ENCODE measurements at regions not wholly inside any gene's neighbourhood (a gene's known extent, or its start where the extent isn't known, plus 50 kb on each side); places are given as distances from the start of the nearest gene placed in this dataset.

DNA sequence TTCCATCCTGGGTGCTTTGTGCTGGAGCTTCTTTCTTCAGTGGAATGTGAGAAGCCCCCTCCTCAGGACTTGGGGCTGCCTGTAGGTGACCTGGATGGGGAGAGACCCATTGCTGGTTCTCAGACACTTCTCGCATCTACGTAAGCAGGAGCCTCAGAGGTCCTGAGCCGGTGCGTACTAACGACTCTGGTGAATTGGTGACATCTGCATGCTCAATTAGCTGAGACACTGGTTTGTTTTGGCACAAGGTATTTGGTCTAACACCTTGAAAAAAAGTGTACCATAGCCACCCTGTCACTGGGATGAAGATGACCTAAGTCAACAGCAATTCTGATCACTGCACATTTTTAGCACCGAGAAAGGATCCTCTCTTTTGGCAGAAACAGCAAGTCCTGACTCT, 57.7 kb downstream of the LRRC30 start:
- Histone ChIP-seq H3K4me1 (no peaks in the 10 kb centered on the region), H3K27ac (no peak overlapping the region), H3K4me3 (no peak overlapping the region), H3K9me3 (no peaks in the 10 kb centered on the region), H3K36me3 (no peaks in the 10 kb centered on the region), H3K27me3 (no peaks in the 10 kb centered on the region)
- TF ChIP-seq POLR2A (IDR thresholded peaks at IDR 0.05) (no peak), POLR2AphosphoS5 (IDR thresholded peaks at IDR 0.05) (no peak), EP300 (IDR thresholded peaks at IDR 0.05) (no peak)
- TF ChIP-seq, protein P1, sequence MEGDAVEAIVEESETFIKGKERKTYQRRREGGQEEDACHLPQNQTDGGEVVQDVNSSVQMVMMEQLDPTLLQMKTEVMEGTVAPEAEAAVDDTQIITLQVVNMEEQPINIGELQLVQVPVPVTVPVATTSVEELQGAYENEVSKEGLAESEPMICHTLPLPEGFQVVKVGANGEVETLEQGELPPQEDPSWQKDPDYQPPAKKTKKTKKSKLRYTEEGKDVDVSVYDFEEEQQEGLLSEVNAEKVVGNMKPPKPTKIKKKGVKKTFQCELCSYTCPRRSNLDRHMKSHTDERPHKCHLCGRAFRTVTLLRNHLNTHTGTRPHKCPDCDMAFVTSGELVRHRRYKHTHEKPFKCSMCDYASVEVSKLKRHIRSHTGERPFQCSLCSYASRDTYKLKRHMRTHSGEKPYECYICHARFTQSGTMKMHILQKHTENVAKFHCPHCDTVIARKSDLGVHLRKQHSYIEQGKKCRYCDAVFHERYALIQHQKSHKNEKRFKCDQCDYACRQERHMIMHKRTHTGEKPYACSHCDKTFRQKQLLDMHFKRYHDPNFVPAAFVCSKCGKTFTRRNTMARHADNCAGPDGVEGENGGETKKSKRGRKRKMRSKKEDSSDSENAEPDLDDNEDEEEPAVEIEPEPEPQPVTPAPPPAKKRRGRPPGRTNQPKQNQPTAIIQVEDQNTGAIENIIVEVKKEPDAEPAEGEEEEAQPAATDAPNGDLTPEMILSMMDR (IDR thresholded peaks at IDR 0.05) = no peak
- no peak for ATAC-seq
- 50 to 100% methylated on average over 1 of the region's 6 CpGs for WGBS, 2 donors (ENCODE audit: low coverage in 1 of 2)

GRCh38 chr18:7290077-7290476, 59.2 kb downstream of the LRRC30 start:
- Histone ChIP-seq H3K4me3 (no peak overlapping the region), H3K27me3 (no peaks in the 10 kb centered on the region), H3K27ac (no peak overlapping the region), H3K36me3 (no peaks in the 10 kb centered on the region), H3K4me1 (no peaks in the 10 kb centered on the region), H3K9me3 (peaks cover 0 to 3% (median 0%) of the 10 kb centered on the region in 3 donors)
- ATAC-seq = no peak
- 72 to 81% methylated on average over 3 of the region's 3 CpGs for WGBS, 2 donors (ENCODE audit: low coverage in 1 of 2)
- TF ChIP-seq POLR2A (IDR thresholded peaks at IDR 0.05) (no peak), EP300 (IDR thresholded peaks at IDR 0.05) (no peak), POLR2AphosphoS5 (IDR thresholded peaks at IDR 0.05) (no peak)
- TF ChIP-seq, protein P1 (IDR thresholded peaks at IDR 0.05) = no peak

GRCh38 chr18:7291046-7291445, 60.2 kb downstream of the LRRC30 start:
- ATAC-seq = no peak
- Histone ChIP-seq H3K27me3 (no peaks in the 10 kb centered on the region), H3K9me3 (peaks cover 0 to 12% (median 0%) of the 10 kb centered on the region in 3 donors), H3K4me3 (no peak overlapping the region), H3K36me3 (no peaks in the 10 kb centered on the region), H3K4me1 (no peaks in the 10 kb centered on the region), H3K27ac (no peak overlapping the region)
- TF ChIP-seq, protein P1 (IDR thresholded peaks at IDR 0.05) = no peak
- TF ChIP-seq POLR2AphosphoS5 (IDR thresholded peaks at IDR 0.05) = no peak
- no peak for TF ChIP-seq POLR2A (IDR thresholded peaks at IDR 0.05)
- no peak for TF ChIP-seq EP300 (IDR thresholded peaks at IDR 0.05)
- 50 to 83% methylated on average over 1 to 2 of the region's 3 CpGs for WGBS, 2 donors (ENCODE audit: low coverage in 1 of 2)

DNA sequence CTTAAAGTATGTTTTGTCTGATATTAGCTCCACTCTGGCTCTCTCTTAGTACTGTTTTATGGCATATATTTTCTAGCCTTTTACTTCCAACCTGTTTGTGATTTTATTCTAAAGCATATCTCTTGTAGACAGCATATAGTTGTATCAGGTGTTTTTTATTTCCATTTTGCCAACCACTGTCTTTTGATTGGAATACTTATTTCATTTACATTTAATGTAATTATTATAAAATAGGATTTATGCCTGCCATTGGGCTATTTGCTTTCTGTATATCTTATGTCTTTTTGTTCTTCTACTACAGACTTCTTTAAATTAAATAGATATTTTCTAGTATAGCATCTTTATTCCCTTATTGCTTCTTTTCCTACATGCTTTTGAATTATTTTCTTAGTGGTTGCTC, 67.3 kb downstream of the LRRC30 start:
- no peak overlapping the region for H3K27ac ChIP-seq
- TF ChIP-seq EP300 (IDR thresholded peaks at IDR 0.05) = no peak
- TF ChIP-seq POLR2AphosphoS5 (IDR thresholded peaks at IDR 0.05) = no peak
- no peak for TF ChIP-seq POLR2A (IDR thresholded peaks at IDR 0.05)
- TF ChIP-seq, protein P1 (IDR thresholded peaks at IDR 0.05) = no peak
- H3K36me3 ChIP-seq = no peaks in the 10 kb centered on the region
- no peaks in the 10 kb centered on the region for H3K27me3 ChIP-seq
- no peak overlapping the region for H3K4me3 ChIP-seq
- H3K4me1 ChIP-seq = peaks cover 0 to 3% (median under 1%) of the 10 kb centered on the region in 3 donors
- peaks cover 0 to 23% (median 0%) of the 10 kb centered on the region in 3 donors for H3K9me3 ChIP-seq
- ATAC-seq = no peak

DNA sequence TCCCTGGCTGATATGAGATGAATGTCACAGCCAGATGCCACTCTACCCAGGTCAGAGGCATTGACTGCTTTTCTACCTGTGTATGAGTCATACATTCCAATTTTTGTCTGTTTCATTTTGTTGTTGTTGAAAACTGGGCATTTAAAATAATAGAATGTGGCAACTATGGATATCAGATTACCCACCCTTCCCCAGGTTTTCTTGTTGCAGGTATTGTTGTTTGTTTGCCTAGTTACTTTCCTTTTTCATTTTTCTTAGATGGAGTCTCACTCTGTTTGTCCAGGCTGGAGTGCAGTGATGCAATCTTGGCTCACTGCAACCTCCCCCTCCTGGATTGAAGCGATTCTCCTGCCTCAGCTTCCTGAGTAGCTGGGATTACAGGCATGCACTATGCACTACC, 70.2 kb downstream of the LRRC30 start:
- ATAC-seq = no peak
- peaks cover 0 to 11% (median 0%) of the 10 kb centered on the region in 3 donors for H3K9me3 ChIP-seq

More for the DNA sequence above, 70.2 kb downstream of the LRRC30 start:
- Histone ChIP-seq H3K4me1 (peaks cover 0 to 16% (median 3%) of the 10 kb centered on the region in 3 donors), H3K27me3 (no peaks in the 10 kb centered on the region), H3K27ac (no peak overlapping the region), H3K4me3 (no peak overlapping the region), H3K36me3 (no peaks in the 10 kb centered on the region)
- WGBS, 2 donors (ENCODE audit: low coverage in 1 of 2) = 75 to 85% methylated on average over 1 of the region's 1 CpG
- TF ChIP-seq, protein P1 (IDR thresholded peaks at IDR 0.05) = no peak
- TF ChIP-seq POLR2AphosphoS5 (IDR thresholded peaks at IDR 0.05) = no peak
- no peak for TF ChIP-seq EP300 (IDR thresholded peaks at IDR 0.05)
- no peak for TF ChIP-seq POLR2A (IDR thresholded peaks at IDR 0.05)

Measured in gastroesophageal sphincter (tissue), 4 donors.